ENCODE measurements at regions not wholly inside any gene's neighbourhood (a gene's known extent, or its start where the extent isn't known, plus 50 kb on each side); places are given as distances from the start of the nearest gene placed in this dataset.

GRCh38 chr13:73404581-73404980 is 345.8 kb downstream of the KLF5 start:
- no peak for DNase-seq (ENCODE audit: low read depth in 3 of 3)

- DNase-seq (ENCODE audit: low read depth in 3 of 3), result no peak
Observed at GRCh38 chr13:73403355-73404120, 344.7 kb downstream of the KLF5 start.

- no peak for DNase-seq (ENCODE audit: low read depth in 3 of 3)
Observed at GRCh38 chr13:73401769-73402168, 343.0 kb downstream of the KLF5 start.

- DNase-seq (ENCODE audit: low read depth in 3 of 3), result no peak
Observed at GRCh38 chr13:73399347-73400216, 340.8 kb downstream of the KLF5 start.

- no peak for DNase-seq (ENCODE audit: low read depth in 3 of 3)
Observed at GRCh38 chr13:73397496-73398305, 338.9 kb downstream of the KLF5 start.

- no peak for DNase-seq (ENCODE audit: low read depth in 3 of 3)
Observed at GRCh38 chr13:73394066-73394465, 335.3 kb downstream of the KLF5 start.

- DNase-seq (ENCODE audit: low read depth in 3 of 3), result no peak
Observed at GRCh38 chr13:73390100-73390499, 331.3 kb downstream of the KLF5 start.

GRCh38 chr13:73388586-73388985 is 329.8 kb downstream of the KLF5 start:
- DNase-seq (ENCODE audit: low read depth in 3 of 3), result no peak

GRCh38 chr13:73387318-73387717 is 328.5 kb downstream of the KLF5 start:
- DNase-seq (ENCODE audit: low read depth in 3 of 3), result no peak

- DNase-seq (ENCODE audit: low read depth in 3 of 3), result no peak
Observed at GRCh38 chr13:73385848-73386247, 327.0 kb downstream of the KLF5 start.

GRCh38 chr13:73372666-73373627 is 314.1 kb downstream of the KLF5 start:
- no peak for DNase-seq (ENCODE audit: low read depth in 3 of 3)

GRCh38 chr13:73370066-73370465 is 311.3 kb downstream of the KLF5 start:
- DNase-seq (ENCODE audit: low read depth in 3 of 3), result no peak

- DNase-seq (ENCODE audit: low read depth in 3 of 3), result no peak
Observed at GRCh38 chr13:73369095-73369494, 310.3 kb downstream of the KLF5 start.

- no peak for DNase-seq (ENCODE audit: low read depth in 3 of 3)
Observed at GRCh38 chr13:73368608-73369007, 309.8 kb downstream of the KLF5 start.

GRCh38 chr13:73367886-73368285 is 309.1 kb downstream of the KLF5 start:
- DNase-seq (ENCODE audit: low read depth in 3 of 3), result no peak

GRCh38 chr13:73366241-73366640 is 307.4 kb downstream of the KLF5 start:
- DNase-seq (ENCODE audit: low read depth in 3 of 3), result no peak

GRCh38 chr13:73365681-73366080 is 306.9 kb downstream of the KLF5 start:
- DNase-seq (ENCODE audit: low read depth in 3 of 3), result no peak

- DNase-seq (ENCODE audit: low read depth in 3 of 3), result no peak
Observed at GRCh38 chr13:73365252-73365651, 306.4 kb downstream of the KLF5 start.

GRCh38 chr13:73364736-73365135 is 305.9 kb downstream of the KLF5 start:
- no peak for DNase-seq (ENCODE audit: low read depth in 3 of 3)

- DNase-seq (ENCODE audit: low read depth in 3 of 3), result no peak
Observed at GRCh38 chr13:73358606-73359095, 299.8 kb downstream of the KLF5 start.

- no peak for DNase-seq (ENCODE audit: low read depth in 3 of 3)
Observed at GRCh38 chr13:73355134-73355533, 296.3 kb downstream of the KLF5 start.

Measured in stimulated activated CD4-positive, alpha-beta T cell treated with anti-CD3 and anti-CD28 coated beads, TNF-alpha, amount 100 ng/mL, for 24 hours (primary cell).